B cell (primary cell): ENCODE measurements at regions not wholly inside any gene's neighbourhood (a gene's known extent, or its start where the extent isn't known, plus 50 kb on each side); places are given as distances from the start of the nearest gene placed in this dataset.

Experiments
- ATAC-seq: fragments of 200-7000 bp; cut with Tn5 transposase; one replicate; pipeline ENCODE4 v1.10.0; 2021; ENCODE audit warnings: low read depth, mild to moderate bottlenecking, moderate number of reproducible peaks, moderate library complexity
- CTCF ChIA-PET: fragments of 350-600 bp; sonication (Branson Sonifier 250); formaldehyde crosslinking; loops from one replicate; lab custom pipeline; 2021; ENCODE audit warnings: antibody characterized with exemption, inconsistent platforms; lab: Charles Lee
- POLR2A ChIA-PET: fragments of 350-600 bp; sonication (Branson Sonifier 250); formaldehyde crosslinking; loops from one replicate; lab custom pipeline; 2021; ENCODE audit warnings: antibody characterized with exemption; lab: Charles Lee
- DNase-seq: peaks from one replicate; pipeline ENCODE4 v3.0.0; 2013
- H2AFZ ChIP-seq: 2 replicates; pipeline ENCODE4 v1.6.1; 2012; ENCODE audit warnings: mild to moderate bottlenecking, low read depth, low read length; ENCODE audit not compliant: insufficient read depth, poor library complexity, severe bottlenecking
- H3K27ac ChIP-seq, 2 donors: 1 replicate in 1 of 2; 2 replicates in 1 of 2; pipeline ENCODE4 v1.5.1; 2012 to 2013; ENCODE audit warnings: low read length in 2 of 2, mild to moderate bottlenecking in 2 of 2, moderate library complexity in 1 of 2
- H3K27me3 ChIP-seq, 4 experiments: fragments of 200-600 bp in 1 of 4; sonication (generic) in 1 of 4; replicated peaks in 1 of 4; 1 replicate in 2 of 4; 2 replicates in 2 of 4; pipeline versions ENCODE4 v1.6.1 to v1.7.0; 2013 to 2016; ENCODE audit warnings: low read length in 3 of 4, mild to moderate bottlenecking in 2 of 4, mixed read lengths in 1 of 4, moderate library complexity in 1 of 4; ENCODE audit not compliant: insufficient read depth in 4 of 4, control insufficient read depth in 3 of 4; ENCODE audit errors: control extremely low read depth in 1 of 4
- H3K36me3 ChIP-seq, 2 experiments: replicated peaks in 1 of 2; 1 replicate in 1 of 2; 2 replicates in 1 of 2; pipeline versions ENCODE4 v1.6.1 to v1.7.1; 2013; ENCODE audit warnings: low read length in 1 of 2; ENCODE audit not compliant: insufficient read depth in 2 of 2, control insufficient read depth in 1 of 2; ENCODE audit errors: control extremely low read depth in 1 of 2, extremely low read depth in 1 of 2
- H3K4me1 ChIP-seq, 2 donors: fragments of 200-600 bp in 1 of 2; sonication (generic) in 1 of 2; 1 replicate in 1 of 2; 2 replicates in 1 of 2; pipeline versions ENCODE4 v1.5.1 to v1.6.1; 2013 to 2017; ENCODE audit warnings: low read length in 2 of 2; ENCODE audit not compliant: control insufficient read depth in 2 of 2, insufficient read depth in 2 of 2
- H3K4me2 ChIP-seq: replicated peaks from 2 replicates; pipeline ENCODE3; 2012; ENCODE audit warnings: mild to moderate bottlenecking, low read depth, low read length; ENCODE audit not compliant: poor library complexity, severe bottlenecking
- H3K4me3 ChIP-seq, 5 experiments: fragments of 200-600 bp in 1 of 5; sonication (generic) in 1 of 5; 1 replicate in 3 of 5; 2 replicates in 2 of 5; pipeline versions ENCODE4 v1.5.1 to v1.7.0; 2011 to 2016; ENCODE audit warnings: low read length in 4 of 5, mild to moderate bottlenecking in 4 of 5, low read depth in 2 of 5, control low read depth in 1 of 5, moderate library complexity in 1 of 5; ENCODE audit not compliant: insufficient read depth in 1 of 5; ENCODE audit errors: control extremely low read depth in 1 of 5, extremely low read depth in 1 of 5
- H3K79me2 ChIP-seq: fragments of 200-600 bp; sonication (generic); one replicate; pipeline ENCODE4 v1.6.0; 2016; ENCODE audit warnings: low read length; ENCODE audit not compliant: control insufficient read depth, insufficient read depth
- H3K9ac ChIP-seq: fragments of 200-600 bp; sonication (generic); 2 replicates; pipeline ENCODE4 v1.6.1; 2017; ENCODE audit warnings: mild to moderate bottlenecking, low read length, moderate library complexity
- H3K9me3 ChIP-seq, 3 donors: one replicate each; pipeline versions ENCODE4 v1.6.1 to v1.7.1; 2013; ENCODE audit warnings: low read length in 2 of 3; ENCODE audit not compliant: control insufficient read depth in 2 of 3, insufficient read depth in 1 of 3; ENCODE audit errors: control extremely low read depth in 1 of 3
- H4K20me1 ChIP-seq: 2 replicates; pipeline ENCODE4 v1.6.0; 2012; ENCODE audit warnings: mild to moderate bottlenecking, low read length; ENCODE audit not compliant: insufficient read depth, control insufficient read depth, poor library complexity, severe bottlenecking
- H3K27ac Mint-ChIP-seq: one replicate; pipeline ENCODE4 v1.8.0; 2021; ENCODE audit warnings: mixed read lengths
- H3K27me3 Mint-ChIP-seq: one replicate; pipeline ENCODE4 v1.8.0; 2021; ENCODE audit warnings: mixed read lengths
- H3K4me1 Mint-ChIP-seq: one replicate; pipeline ENCODE4 v1.8.0; 2021; ENCODE audit warnings: mixed read lengths
- H3K4me3 Mint-ChIP-seq: one replicate; pipeline ENCODE4 v1.8.0; 2021; ENCODE audit warnings: mixed read lengths
- H3K9me3 Mint-ChIP-seq: one replicate; pipeline ENCODE4 v1.8.0; 2022; ENCODE audit warnings: mixed read lengths; ENCODE audit not compliant: insufficient read depth
- CTCF ChIP-seq: fragments of 200-600 bp; IDR thresholded peaks from one replicate; pipeline ENCODE4 v1.8.0; 2022; ENCODE audit warnings: antibody characterized with exemption, mild to moderate bottlenecking
- EZH2 ChIP-seq: IDR thresholded peaks from 2 replicates; pipeline ENCODE4 v1.6.1; 2012; ENCODE audit warnings: borderline replicate concordance, low read depth, mild to moderate bottlenecking, moderate library complexity, low read length; ENCODE audit not compliant: insufficient read depth, poor library complexity, severe bottlenecking
- WGBS: methylation state at CpG from one replicate; pipeline ENCODE4 v1.1.5; 2013; ENCODE audit warnings: missing lambda C conversion rate; ENCODE audit not compliant: insufficient coverage; 5-methylcytosine and 5-hydroxymethylcytosine counted together
- intact Hi-C: fragments of 100-400 bp; cut with micrococcal nuclease; formaldehyde crosslinking; loops from one replicate; pipeline ENCODE4 v1.10.0; 2022

GRCh38 chr6:103011605-103012004, 1618.1 kb downstream of the GRIK2 start:
- WGBS = 50% methylated on average over 1 of the region's 2 CpGs
- no peak overlapping the region for H3K27ac ChIP-seq
- intact Hi-C loops = no loop called here
- no peaks in the 10 kb centered on the region for H3K4me1 ChIP-seq
- ChIA-PET CTCF (interaction anchor here (0.7 kb wide), 1 partner anchor 80 kb away, joined by 3 read pairs; no protein-coding TSS in a partner anchor), POLR2A (no interaction called here)
- no peaks in the 10 kb centered on the region for H3K27me3 ChIP-seq
- H3K27ac Mint-ChIP-seq = no peak overlapping the region
- peaks cover 0 to 4% (median 0%) of the 10 kb centered on the region in 3 donors for H3K9me3 ChIP-seq
- TF ChIP-seq CTCF (no peak), EZH2 (no peak)
- ATAC-seq = no peak
- DNase-seq = no peak
- no peak overlapping the region for H2AFZ ChIP-seq
- H3K27me3 Mint-ChIP-seq = no peaks in the 10 kb centered on the region
- H3K4me2 ChIP-seq = no peak overlapping the region
- H3K9me3 Mint-ChIP-seq = no peaks in the 10 kb centered on the region
- H3K4me3 ChIP-seq = no peak overlapping the region
- H3K4me3 Mint-ChIP-seq = no peak overlapping the region
- H3K9ac ChIP-seq = no peak overlapping the region
- no peaks in the 10 kb centered on the region for H3K4me1 Mint-ChIP-seq
- H3K79me2 ChIP-seq = no peaks in the 10 kb centered on the region
- no peaks in the 10 kb centered on the region for H4K20me1 ChIP-seq
- no peaks in the 10 kb centered on the region for H3K36me3 ChIP-seq

- Histone ChIP-seq H3K27me3 (no peaks in the 10 kb centered on the region), H4K20me1 (no peaks in the 10 kb centered on the region), H3K9ac (no peak overlapping the region), H3K79me2 (no peaks in the 10 kb centered on the region), H3K9me3 (no peaks in the 10 kb centered on the region), H3K27ac (no peak overlapping the region), H2AFZ (no peak overlapping the region), H3K4me1 (no peaks in the 10 kb centered on the region), H3K4me3 (no peak overlapping the region), H3K4me2 (no peak overlapping the region), H3K36me3 (no peaks in the 10 kb centered on the region)
- WGBS = no CpG with 5 or more reads among the region's 3 CpGs
- ATAC-seq (no peak), DNase-seq (no peak)
- ChIA-PET CTCF (no interaction called here), POLR2A (no interaction called here)
- H3K9me3 Mint-ChIP-seq = peaks cover 2% of the 10 kb centered on the region
- H3K4me1 Mint-ChIP-seq = no peaks in the 10 kb centered on the region
- TF ChIP-seq EZH2 = no peak
- no peak for TF ChIP-seq CTCF
- no peak overlapping the region for H3K4me3 Mint-ChIP-seq
- H3K27me3 Mint-ChIP-seq = no peaks in the 10 kb centered on the region
- intact Hi-C loops = no loop called here
- no peak overlapping the region for H3K27ac Mint-ChIP-seq
Observed at GRCh38 chr6:103002282-103002681, 1608.8 kb downstream of the GRIK2 start.
